ENCODE measurements at regions not wholly inside any gene's neighbourhood (a gene's known extent, or its start where the extent isn't known, plus 50 kb on each side); places are given as distances from the start of the nearest gene placed in this dataset.
"Not testable (repeated sequence)": the region's sequence is repeated elsewhere in the genome, so short reads cannot be mapped to it uniquely, and the experiment has no call there.

DNA sequence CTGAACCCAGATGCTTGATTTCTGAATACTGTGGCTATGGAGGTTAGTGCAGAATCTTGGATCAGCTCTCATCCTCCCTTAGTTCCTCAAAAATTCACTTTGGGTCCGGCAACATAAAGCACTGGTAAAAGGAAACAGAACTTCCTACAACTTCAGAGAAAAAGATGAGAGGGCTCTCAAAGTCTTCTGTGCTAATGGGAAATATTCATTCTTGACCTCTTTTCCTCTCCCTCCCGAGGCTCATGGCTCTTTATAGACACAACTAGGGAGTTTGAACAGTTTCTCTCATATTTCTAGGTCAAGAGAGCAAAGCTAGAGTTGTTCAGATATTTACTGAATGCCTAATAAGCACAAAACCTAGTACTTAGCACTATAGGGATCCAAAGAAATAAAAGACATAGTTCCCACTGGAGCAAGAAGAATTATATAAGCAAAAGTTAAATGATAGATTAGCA is 124.1 kb upstream of the TCF21 start:
- Mint-ChIP-seq H3K27ac (no peak overlapping the region), H3K36me3 (ENCODE audit: low read depth) (no peaks in the 10 kb centered on the region), H3K27me3 (peaks cover 24% of the 10 kb centered on the region), H3K4me1 (ENCODE audit: low read depth) (no peaks in the 10 kb centered on the region), H3K9me3 (no peaks in the 10 kb centered on the region), H3K4me3 (no peak overlapping the region)
- DNase-seq = no peak

DNA sequence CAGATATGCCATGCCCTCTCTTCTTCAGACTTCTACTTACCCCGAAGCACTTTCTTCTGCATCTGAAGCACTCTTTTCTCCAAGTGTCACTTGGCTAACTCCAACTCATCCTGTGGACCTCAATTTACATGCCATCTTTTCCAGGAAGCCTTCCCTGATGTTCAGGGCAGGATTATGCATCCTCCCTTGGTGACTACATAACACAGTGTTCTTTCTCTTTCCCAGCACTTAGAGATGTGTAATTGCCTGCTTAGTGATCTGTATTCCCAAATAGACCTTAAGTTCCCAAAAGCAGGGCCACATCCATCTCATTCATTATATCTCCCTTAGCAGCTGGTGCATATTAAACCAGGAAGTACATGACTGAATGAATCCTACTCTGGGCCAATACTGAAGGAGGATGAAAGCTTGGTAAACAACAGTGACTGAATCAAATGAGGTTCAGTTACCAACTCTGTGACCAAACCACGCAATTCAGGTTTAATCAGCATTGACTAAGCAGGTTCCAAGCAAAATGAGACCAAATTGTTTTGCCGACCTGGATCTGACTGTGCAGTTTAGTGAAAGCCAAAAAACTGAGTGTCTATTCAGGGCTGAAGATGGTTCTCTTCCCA is 121.4 kb upstream of the TCF21 start:
- no peak overlapping the region for H3K4me3 Mint-ChIP-seq
- H3K27me3 Mint-ChIP-seq = peaks cover 24% of the 10 kb centered on the region
- no peak overlapping the region for H3K27ac Mint-ChIP-seq
- H3K9me3 Mint-ChIP-seq = no peaks in the 10 kb centered on the region
- no peak for DNase-seq
- no peaks in the 10 kb centered on the region for H3K36me3 Mint-ChIP-seq (ENCODE audit: low read depth)
- H3K4me1 Mint-ChIP-seq (ENCODE audit: low read depth) = no peaks in the 10 kb centered on the region

- no peak overlapping the region for H3K4me3 Mint-ChIP-seq
- H3K9me3 Mint-ChIP-seq = no peaks in the 10 kb centered on the region
- no peaks in the 10 kb centered on the region for H3K4me1 Mint-ChIP-seq (ENCODE audit: low read depth)
- no peak for DNase-seq
- no peaks in the 10 kb centered on the region for H3K36me3 Mint-ChIP-seq (ENCODE audit: low read depth)
- H3K27me3 Mint-ChIP-seq = peaks cover 24% of the 10 kb centered on the region
- H3K27ac Mint-ChIP-seq = no peak overlapping the region
Measured at GRCh38 chr6:133768656-133769295, 120.1 kb upstream of the TCF21 start.

- no peak overlapping the region for H3K4me3 Mint-ChIP-seq
- peaks cover 21% of the 10 kb centered on the region for H3K27me3 Mint-ChIP-seq
- no peaks in the 10 kb centered on the region for H3K9me3 Mint-ChIP-seq
- H3K36me3 Mint-ChIP-seq (ENCODE audit: low read depth) = no peaks in the 10 kb centered on the region
- DNase-seq = no peak
- H3K4me1 Mint-ChIP-seq (ENCODE audit: low read depth) = peaks cover 3% of the 10 kb centered on the region
- no peak overlapping the region for H3K27ac Mint-ChIP-seq
Measured at GRCh38 chr6:133769463-133769862, 119.5 kb upstream of the TCF21 start.

DNA sequence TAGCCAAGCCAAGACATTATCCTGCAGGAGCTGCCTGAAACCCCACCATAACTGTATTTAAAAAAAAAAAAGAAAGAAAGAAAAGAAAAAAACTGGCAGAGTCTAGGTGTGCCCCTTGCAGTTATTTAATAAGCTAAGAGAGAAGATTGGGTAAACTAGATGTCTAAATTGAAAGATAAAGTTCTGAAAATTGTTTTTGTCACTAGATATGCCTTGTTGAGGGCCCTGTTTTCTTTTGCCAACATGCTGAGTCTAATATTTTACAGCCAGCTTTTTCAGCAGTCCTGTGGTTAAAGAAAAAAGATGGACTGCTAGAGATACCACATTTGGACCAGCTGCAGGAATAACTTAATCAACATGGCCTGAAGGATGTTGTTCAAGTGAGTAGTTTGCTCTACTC is 116.3 kb upstream of the TCF21 start:
- peaks cover 5% of the 10 kb centered on the region for H3K4me1 Mint-ChIP-seq (ENCODE audit: low read depth)
- peaks cover 24% of the 10 kb centered on the region for H3K27me3 Mint-ChIP-seq
- DNase-seq = no peak
- no peaks in the 10 kb centered on the region for H3K36me3 Mint-ChIP-seq (ENCODE audit: low read depth)
- no peak overlapping the region for H3K27ac Mint-ChIP-seq
- H3K9me3 Mint-ChIP-seq = no peaks in the 10 kb centered on the region
- H3K4me3 Mint-ChIP-seq = no peak overlapping the region

GRCh38 chr6:133773776-133774175 is 115.1 kb upstream of the TCF21 start:
- no peaks in the 10 kb centered on the region for H3K9me3 Mint-ChIP-seq
- H3K4me1 Mint-ChIP-seq (ENCODE audit: low read depth) = peaks cover 5% of the 10 kb centered on the region
- H3K27ac Mint-ChIP-seq = no peak overlapping the region
- peaks cover 23% of the 10 kb centered on the region for H3K27me3 Mint-ChIP-seq
- no peak for DNase-seq
- H3K4me3 Mint-ChIP-seq = no peak overlapping the region
- no peaks in the 10 kb centered on the region for H3K36me3 Mint-ChIP-seq (ENCODE audit: low read depth)

- Mint-ChIP-seq H3K27me3 (peaks cover 23% of the 10 kb centered on the region), H3K9me3 (no peaks in the 10 kb centered on the region), H3K4me1 (ENCODE audit: low read depth) (peaks cover 5% of the 10 kb centered on the region), H3K27ac (no peak overlapping the region), H3K4me3 (no peak overlapping the region), H3K36me3 (ENCODE audit: low read depth) (no peaks in the 10 kb centered on the region)
- DNase-seq = no peak
Measured at GRCh38 chr6:133774356-133774755, 114.6 kb upstream of the TCF21 start.

GRCh38 chr6:133778414-133779130 is 110.3 kb upstream of the TCF21 start:
- H3K9me3 Mint-ChIP-seq = no peaks in the 10 kb centered on the region
- no peaks in the 10 kb centered on the region for H3K36me3 Mint-ChIP-seq (ENCODE audit: low read depth)
- H3K27me3 Mint-ChIP-seq = peaks cover 8% of the 10 kb centered on the region
- DNase-seq = no peak
- H3K4me3 Mint-ChIP-seq = no peak overlapping the region
- peaks cover 5% of the 10 kb centered on the region for H3K4me1 Mint-ChIP-seq (ENCODE audit: low read depth)
- H3K27ac Mint-ChIP-seq = no peak overlapping the region

DNA sequence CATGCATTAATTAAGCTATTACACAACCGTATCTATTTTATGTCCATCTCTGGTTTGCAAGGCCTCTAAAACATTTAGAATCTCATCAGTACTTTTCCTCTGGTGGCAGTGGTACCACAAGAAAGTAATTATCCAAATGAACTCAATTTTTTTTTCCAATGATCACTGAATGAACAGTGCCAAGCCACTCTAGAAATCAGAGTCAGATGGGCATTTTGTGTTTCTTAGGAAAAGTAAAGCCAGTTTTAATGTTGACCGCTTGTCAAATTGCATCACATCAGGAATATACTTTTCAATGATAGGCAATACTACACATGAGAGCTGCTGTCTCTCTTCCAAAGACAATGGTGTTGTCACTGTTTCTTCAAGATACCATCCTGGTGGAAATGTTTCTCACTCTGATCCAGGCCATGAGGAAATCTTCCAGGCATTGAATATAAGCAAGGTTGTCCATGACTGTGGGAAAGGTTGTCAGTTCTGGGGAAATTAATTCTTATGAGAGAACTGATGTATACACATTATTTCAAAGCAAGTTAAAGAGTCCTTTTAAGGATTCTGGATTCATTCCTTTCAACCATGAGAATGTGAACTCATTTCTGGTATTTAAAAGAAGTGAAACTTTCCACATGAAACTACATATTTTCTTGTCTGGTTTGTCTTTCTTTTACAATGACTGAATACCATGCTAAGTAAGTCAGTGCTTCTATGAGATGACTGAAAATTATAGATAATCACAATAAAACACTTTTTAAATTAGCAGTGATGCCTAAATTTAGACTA is 108.8 kb upstream of the TCF21 start:
- DNase-seq = no peak
- H3K27ac Mint-ChIP-seq = no peak overlapping the region
- no peaks in the 10 kb centered on the region for H3K36me3 Mint-ChIP-seq (ENCODE audit: low read depth)
- no peaks in the 10 kb centered on the region for H3K4me1 Mint-ChIP-seq (ENCODE audit: low read depth)
- H3K27me3 Mint-ChIP-seq = peaks cover under 1% of the 10 kb centered on the region
- no peak overlapping the region for H3K4me3 Mint-ChIP-seq
- no peaks in the 10 kb centered on the region for H3K9me3 Mint-ChIP-seq

- no peak overlapping the region for H3K27ac Mint-ChIP-seq
- H3K9me3 Mint-ChIP-seq = no peaks in the 10 kb centered on the region
- peaks cover 18% of the 10 kb centered on the region for H3K27me3 Mint-ChIP-seq
- H3K4me3 Mint-ChIP-seq = no peak overlapping the region
- peaks cover 2% of the 10 kb centered on the region for H3K4me1 Mint-ChIP-seq (ENCODE audit: low read depth)
- no peak for DNase-seq
- no peaks in the 10 kb centered on the region for H3K36me3 Mint-ChIP-seq (ENCODE audit: low read depth)
Measured at GRCh38 chr6:133786016-133786415, 102.9 kb upstream of the TCF21 start.

DNA sequence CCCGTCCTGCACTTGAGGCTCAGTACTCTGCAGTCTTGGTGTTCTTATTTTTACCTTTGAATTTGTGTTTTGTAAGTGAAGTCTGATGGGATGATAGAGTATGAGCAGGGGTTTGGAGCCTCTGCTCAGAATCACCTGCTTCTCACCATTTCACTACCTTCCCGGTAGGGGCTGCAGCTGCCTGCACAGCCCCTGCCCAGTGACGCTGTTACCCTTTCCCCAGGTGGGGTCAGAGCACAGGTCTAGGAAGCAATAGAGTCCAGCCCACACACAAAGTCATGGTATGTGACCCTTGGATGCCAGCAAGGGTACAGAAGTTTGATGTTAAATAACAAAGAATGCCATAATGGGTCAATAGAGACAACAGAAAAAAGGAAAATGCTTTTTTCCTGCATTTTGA is 101.8 kb upstream of the TCF21 start:
- H3K36me3 Mint-ChIP-seq (ENCODE audit: low read depth) = no peaks in the 10 kb centered on the region
- H3K27me3 Mint-ChIP-seq = peaks cover 18% of the 10 kb centered on the region

GRCh38 chr6:133787859-133788505 is 100.9 kb upstream of the TCF21 start:
- H3K4me3 Mint-ChIP-seq = no peak overlapping the region
- no peaks in the 10 kb centered on the region for H3K36me3 Mint-ChIP-seq (ENCODE audit: low read depth)
- H3K27me3 Mint-ChIP-seq = peaks cover 18% of the 10 kb centered on the region
- no peak overlapping the region for H3K27ac Mint-ChIP-seq
- peaks cover 2% of the 10 kb centered on the region for H3K4me1 Mint-ChIP-seq (ENCODE audit: low read depth)
- H3K9me3 Mint-ChIP-seq = no peaks in the 10 kb centered on the region
- no peak for DNase-seq

More for the DNA sequence above, 101.8 kb upstream of the TCF21 start:
- no peaks in the 10 kb centered on the region for H3K9me3 Mint-ChIP-seq
- H3K27ac Mint-ChIP-seq = no peak overlapping the region
- H3K4me3 Mint-ChIP-seq = no peak overlapping the region
- no peak for DNase-seq
- peaks cover 2% of the 10 kb centered on the region for H3K4me1 Mint-ChIP-seq (ENCODE audit: low read depth)

- Mint-ChIP-seq H3K4me1 (ENCODE audit: low read depth) (peaks cover 2% of the 10 kb centered on the region), H3K4me3 (no peak overlapping the region), H3K27ac (no peak overlapping the region), H3K27me3 (peaks cover 18% of the 10 kb centered on the region), H3K36me3 (ENCODE audit: low read depth) (no peaks in the 10 kb centered on the region), H3K9me3 (no peaks in the 10 kb centered on the region)
- DNase-seq = no peak
Measured at GRCh38 chr6:133788556-133788955, 100.4 kb upstream of the TCF21 start.

- H3K4me3 Mint-ChIP-seq; H3K27ac Mint-ChIP-seq; H3K4me1 Mint-ChIP-seq (ENCODE audit: low read depth); H3K36me3 Mint-ChIP-seq (ENCODE audit: low read depth); DNase-seq; H3K9me3 Mint-ChIP-seq: not testable (repeated sequence)
- peaks cover 18% of the 10 kb centered on the region for H3K27me3 Mint-ChIP-seq
Measured at GRCh38 chr6:133789449-133789848, 99.5 kb upstream of the TCF21 start.
